ENCODE measurements at regions not wholly inside any gene's neighbourhood (a gene's known extent, or its start where the extent isn't known, plus 50 kb on each side); places are given as distances from the start of the nearest gene placed in this dataset.
"Not testable (repeated sequence)": the region's sequence is repeated elsewhere in the genome, so short reads cannot be mapped to it uniquely, and the experiment has no call there.

DNA sequence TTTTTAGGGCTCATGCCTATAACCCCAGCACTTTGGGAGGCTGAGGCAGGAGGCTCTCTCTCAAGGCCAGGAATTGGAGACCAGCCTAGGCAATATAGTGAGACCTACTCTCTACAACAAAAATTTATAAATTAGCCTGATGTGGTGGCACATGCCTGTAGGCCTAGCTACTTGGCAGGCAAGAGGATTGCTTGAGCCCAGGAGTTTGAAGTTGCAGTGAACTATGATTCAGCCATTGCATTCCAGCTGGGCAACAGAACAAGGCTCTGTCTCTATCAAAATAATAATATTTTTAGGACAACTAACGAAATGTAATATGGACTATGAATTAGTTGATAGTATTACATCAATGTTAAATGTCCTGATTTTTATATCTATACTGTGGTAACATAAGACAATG, 68.8 kb upstream of the ARID1A start:
- no peak overlapping the region for H3K4me3 ChIP-seq
- peak overlapping the region in 10 of 21 experiments; percentile 2 to 60 (median 18) for H3K27ac ChIP-seq

DNA sequence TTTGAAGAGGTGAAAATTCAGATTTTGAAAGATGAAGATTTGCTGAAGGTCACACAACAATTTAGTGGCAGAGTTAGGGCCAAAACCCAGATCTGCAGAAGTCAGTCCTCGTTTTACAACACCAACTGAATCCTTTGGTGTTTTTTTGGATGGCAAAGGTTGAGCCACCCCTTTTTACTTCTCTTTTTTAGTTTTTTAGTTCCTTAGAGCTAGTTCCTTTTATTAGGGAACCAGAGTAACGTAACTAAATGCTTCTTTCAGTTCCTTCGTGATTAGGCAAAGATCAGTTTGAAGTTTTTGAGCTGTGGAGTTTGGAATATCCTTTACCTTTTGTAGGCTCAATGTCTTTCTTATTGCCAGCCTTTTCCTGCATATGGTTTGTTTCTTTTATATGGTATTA, 67.9 kb upstream of the ARID1A start:
- no peak overlapping the region for H3K4me3 ChIP-seq
- peak overlapping the region in 9 of 21 experiments; percentile 15 to 83 (median 48) for H3K27ac ChIP-seq

DNA sequence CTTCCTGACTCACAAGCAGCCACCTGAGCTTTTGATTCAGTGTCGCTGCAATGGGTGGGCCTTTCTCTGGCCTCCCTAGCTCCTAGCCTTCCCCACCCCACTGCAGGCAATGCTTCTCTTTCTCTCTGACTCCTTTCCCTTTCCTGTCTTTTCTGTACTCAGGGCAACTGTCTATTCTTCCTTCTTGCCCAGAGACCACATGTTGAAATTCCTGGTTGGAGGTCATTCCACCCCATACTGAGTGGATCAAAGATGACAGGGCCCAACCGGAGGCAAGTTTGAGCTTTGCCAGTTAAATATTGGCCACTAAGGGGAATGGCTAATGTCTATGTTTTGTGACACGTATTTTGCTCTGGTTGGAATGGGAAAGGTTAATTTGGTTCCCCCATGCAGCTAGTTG, 65.2 kb upstream of the ARID1A start:
- Histone ChIP-seq H3K4me3 (no peak overlapping the region), H3K27ac (peak overlapping the region in 1 of 21 experiments; percentile 39)

DNA sequence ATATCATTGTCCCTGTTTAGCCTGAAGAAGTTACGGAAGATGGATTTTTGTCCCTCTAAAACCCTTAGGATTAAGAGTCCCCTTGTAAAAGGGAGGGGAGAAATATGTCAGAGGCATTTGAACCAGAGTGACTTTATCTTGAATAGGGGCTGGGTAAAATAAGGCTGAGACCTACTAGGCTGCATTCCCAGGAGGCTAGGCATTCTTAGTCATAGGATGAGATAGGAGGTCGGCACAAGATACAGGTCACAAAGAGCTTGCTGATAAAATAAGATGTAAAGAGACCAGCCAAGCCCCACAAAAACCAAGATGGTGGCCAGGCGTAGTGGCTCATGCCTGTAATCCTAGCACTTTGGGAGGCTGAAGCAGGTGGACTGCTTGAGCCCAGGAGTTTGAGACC, 60.0 kb upstream of the ARID1A start:
- H3K4me3 ChIP-seq, H3K27ac ChIP-seq: not testable (repeated sequence)

DNA sequence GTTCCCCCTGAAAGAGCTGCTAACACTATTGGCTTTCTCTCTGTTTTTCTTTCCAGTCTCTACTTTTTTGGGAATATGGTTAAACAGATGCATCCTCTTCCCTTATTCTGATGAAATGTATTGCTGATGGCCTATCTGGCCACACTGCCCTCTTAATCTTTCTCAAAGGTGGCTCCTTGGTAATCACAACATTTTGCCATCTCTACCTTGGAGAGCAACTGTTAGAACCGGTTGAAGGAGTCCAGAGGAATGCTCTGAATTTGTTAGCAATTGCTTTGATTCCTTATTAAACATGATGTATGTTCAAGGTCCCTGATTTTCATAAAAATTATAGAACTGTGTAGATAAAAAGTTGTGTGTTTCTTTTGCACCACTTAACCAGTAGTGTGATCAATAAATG, 50.1 kb upstream of the ARID1A start:
- no peak overlapping the region for H3K4me3 ChIP-seq
- H3K27ac ChIP-seq = no peak overlapping the region
